Endometrium (tissue), 2 donors: ENCODE measurements at regions not wholly inside any gene's neighbourhood (a gene's known extent, or its start where the extent isn't known, plus 50 kb on each side); places are given as distances from the start of the nearest gene placed in this dataset.
"Not testable (repeated sequence)": the region's sequence is repeated elsewhere in the genome, so short reads cannot be mapped to it uniquely, and the experiment has no call there.

Source experiments
- FAIRE-seq: peaks from 2 replicates; lab custom pipeline; 2012; peaks lifted over from hg19 to GRCh38; lab: Jason Lieb, UNC
- donor health status: control.
- donor health status: control.

- no peak for FAIRE-seq
These were observed 224.5 kb upstream of the TAPT1 start for GRCh38 chr4:16450724-16451123.

GRCh38 chr4:16450031-16450430, 223.8 kb upstream of the TAPT1 start:
- FAIRE-seq: no peak

- no peak for FAIRE-seq
These were observed 223.1 kb upstream of the TAPT1 start for GRCh38 chr4:16449406-16449805.

- FAIRE-seq: no peak
These were observed 222.1 kb upstream of the TAPT1 start for GRCh38 chr4:16448241-16448840.

GRCh38 chr4:16443504-16444088, 217.3 kb upstream of the TAPT1 start:
- no peak for FAIRE-seq

GRCh38 chr4:16442296-16442695, 216.0 kb upstream of the TAPT1 start:
- no peak for FAIRE-seq

GRCh38 chr4:16439768-16440167, 213.5 kb upstream of the TAPT1 start:
- FAIRE-seq: no peak

GRCh38 chr4:16438986-16439385, 212.7 kb upstream of the TAPT1 start:
- no peak for FAIRE-seq

- no peak for FAIRE-seq
These were observed 211.6 kb upstream of the TAPT1 start for GRCh38 chr4:16437836-16438235.

- FAIRE-seq: no peak
These were observed 205.6 kb upstream of the TAPT1 start for GRCh38 chr4:16431866-16432265.

GRCh38 chr4:16418814-16419213, 192.5 kb upstream of the TAPT1 start:
- peak; percentile 35 for FAIRE-seq

- FAIRE-seq: no peak
These were observed 190.9 kb upstream of the TAPT1 start for GRCh38 chr4:16417198-16417597.

- no peak for FAIRE-seq
These were observed 190.3 kb upstream of the TAPT1 start for GRCh38 chr4:16416601-16417000.

- no peak for FAIRE-seq
These were observed 189.5 kb upstream of the TAPT1 start for GRCh38 chr4:16415751-16416150.

GRCh38 chr4:16413814-16414555, 187.7 kb upstream of the TAPT1 start:
- no peak for FAIRE-seq

- no peak for FAIRE-seq
These were observed 185.3 kb upstream of the TAPT1 start for GRCh38 chr4:16411501-16412085.

GRCh38 chr4:16393216-16393615, 166.9 kb upstream of the TAPT1 start:
- FAIRE-seq: not testable (repeated sequence)

GRCh38 chr4:16391196-16391595, 164.9 kb upstream of the TAPT1 start:
- no peak for FAIRE-seq

GRCh38 chr4:16387448-16387847, 161.2 kb upstream of the TAPT1 start:
- no peak for FAIRE-seq

- no peak for FAIRE-seq
These were observed 160.5 kb upstream of the TAPT1 start for GRCh38 chr4:16386711-16387320.

GRCh38 chr4:16384576-16384975, 158.3 kb upstream of the TAPT1 start:
- no peak for FAIRE-seq

GRCh38 chr4:16382571-16382970, 156.3 kb upstream of the TAPT1 start:
- no peak for FAIRE-seq

GRCh38 chr4:16377887-16378286, 151.6 kb upstream of the TAPT1 start:
- no peak for FAIRE-seq
